ENCODE measurements at regions not wholly inside any gene's neighbourhood (a gene's known extent, or its start where the extent isn't known, plus 50 kb on each side); places are given as distances from the start of the nearest gene placed in this dataset.

DNA sequence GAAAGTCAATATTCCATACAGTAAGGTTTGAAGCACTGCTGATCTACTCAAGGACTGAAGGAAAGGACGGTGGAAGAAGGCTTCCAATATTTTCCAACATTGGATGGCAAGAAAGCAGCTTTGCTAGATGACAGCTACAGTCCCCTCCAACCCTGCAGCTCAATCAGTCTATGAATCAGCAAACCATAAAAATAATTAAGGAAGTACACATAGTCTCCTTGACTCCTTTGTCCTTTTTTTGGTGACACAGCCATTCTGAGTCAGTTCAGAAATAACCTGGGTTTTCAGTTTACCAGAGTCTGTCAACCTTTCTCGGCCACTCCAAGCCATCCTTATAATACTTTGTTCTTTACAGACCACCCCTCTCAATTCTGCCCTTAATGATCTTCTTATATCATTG is 232.5 kb downstream of the IBTK start:
- DNase-seq (ENCODE audit: low read depth): peak; percentile 47

DNA sequence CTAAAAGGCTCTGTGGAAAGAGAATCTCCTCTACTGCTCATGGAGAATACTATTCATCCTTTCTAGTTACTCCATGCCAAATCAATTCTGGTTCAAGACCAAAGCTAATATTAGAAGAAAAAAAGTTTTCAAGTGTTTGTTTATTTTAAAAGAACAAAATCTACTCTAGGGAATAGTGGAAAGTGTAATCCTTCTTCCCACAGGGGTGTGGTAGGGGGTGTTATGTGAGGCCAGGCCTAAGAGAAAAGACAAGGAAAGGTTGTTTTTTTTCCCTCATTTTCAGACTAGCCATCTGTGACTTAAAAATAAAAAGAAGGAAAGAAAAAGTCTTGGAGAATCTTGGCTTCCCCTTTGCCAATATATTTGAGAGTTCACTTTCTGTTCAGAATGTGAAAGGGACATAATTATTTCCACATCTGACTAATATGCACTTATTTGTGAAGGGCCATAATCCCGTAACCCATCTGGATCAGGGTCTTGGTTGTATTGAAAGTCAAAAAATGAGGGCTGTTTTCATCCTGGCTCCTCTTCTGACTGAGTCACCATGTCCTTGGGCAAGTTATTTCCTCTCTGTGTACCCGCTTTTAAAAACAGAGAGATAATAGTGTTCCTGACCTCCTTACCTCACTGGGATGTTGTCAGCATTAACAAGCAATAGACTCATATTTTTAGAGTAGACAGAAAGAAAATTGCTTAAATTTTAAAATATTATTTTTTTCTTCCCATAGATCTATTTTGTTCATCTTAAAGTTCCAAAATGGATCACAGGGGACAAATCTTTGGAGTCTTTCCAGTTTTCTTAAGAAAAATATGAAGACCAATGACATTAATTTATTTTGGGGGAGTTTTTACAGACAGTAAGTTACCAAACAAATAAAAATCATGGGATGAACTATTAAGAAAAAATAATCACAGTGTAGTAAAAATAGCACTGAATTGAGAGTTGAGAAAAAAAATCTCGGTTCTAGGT is 233.7 kb downstream of the IBTK start:
- peak; percentile 73 for DNase-seq (ENCODE audit: low read depth)

DNA sequence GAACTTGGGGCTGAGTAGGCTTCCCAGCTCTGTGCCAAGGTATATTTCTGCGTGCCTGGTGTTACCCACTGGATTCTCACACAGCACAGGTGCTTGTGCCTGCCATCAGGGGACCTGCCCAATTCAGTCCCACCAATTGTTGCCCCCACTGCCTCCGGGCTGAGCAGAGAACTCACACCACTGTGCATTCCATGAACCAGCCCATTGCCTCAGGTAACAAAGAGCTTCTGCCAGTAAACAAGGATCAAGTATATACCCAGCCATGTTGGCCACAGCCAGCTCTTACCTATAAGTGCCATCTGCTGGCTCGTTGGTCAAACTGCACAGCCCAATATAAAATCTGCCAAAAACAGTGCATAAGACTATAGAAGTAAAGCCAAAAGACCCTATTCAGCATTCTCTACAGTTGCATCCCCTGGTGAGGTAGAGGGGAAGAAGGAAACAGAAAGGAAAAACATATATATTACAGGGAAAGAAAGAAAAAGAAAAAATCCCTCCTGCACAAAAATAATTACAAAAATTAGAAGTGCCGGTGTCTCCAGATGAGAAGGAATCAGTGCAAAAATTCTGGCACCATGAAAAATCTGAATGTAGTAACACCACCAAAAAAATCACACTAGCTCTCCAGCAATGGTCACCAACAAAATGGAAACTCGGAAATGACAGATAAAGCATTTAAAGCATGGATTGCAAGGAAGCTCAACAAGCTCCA is 241.4 kb downstream of the IBTK start:
- DNase-seq (ENCODE audit: low read depth): peak; percentile 56

- DNase-seq (ENCODE audit: low read depth): no peak
Measured at GRCh38 chr6:82000551-82000950, 247.0 kb downstream of the IBTK start.

GRCh38 chr6:81999826-82000225 is 247.3 kb upstream of the TENT5A start:
- no peak for DNase-seq (ENCODE audit: low read depth)

DNA sequence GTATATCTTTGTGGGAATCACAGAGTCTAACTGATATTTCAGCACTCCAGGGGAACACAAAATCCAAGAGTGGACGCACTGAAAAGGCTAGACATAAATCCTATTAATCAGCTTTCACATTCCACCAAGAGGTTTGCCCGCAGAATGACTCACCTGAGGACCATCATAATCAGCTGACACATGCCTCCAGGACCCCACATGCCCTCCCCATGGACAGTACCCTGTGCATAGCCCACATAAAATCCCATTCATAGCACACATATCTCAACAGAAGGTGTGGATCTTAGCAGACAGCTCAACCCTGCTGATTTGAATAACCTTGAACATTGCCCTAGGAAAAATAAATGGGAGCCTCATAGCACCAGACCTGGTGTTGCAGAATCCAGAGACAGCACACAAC is 246.8 kb upstream of the TENT5A start:
- DNase-seq (ENCODE audit: low read depth): peak; percentile 68

- DNase-seq (ENCODE audit: low read depth): peak; percentile 23
Measured at GRCh38 chr6:81998432-81998831, 246.0 kb upstream of the TENT5A start.

GRCh38 chr6:81997090-81997926 is 244.8 kb upstream of the TENT5A start:
- peak; percentile 77 for DNase-seq (ENCODE audit: low read depth)

GRCh38 chr6:81996414-81996813 is 243.9 kb upstream of the TENT5A start:
- peak; percentile 75 for DNase-seq (ENCODE audit: low read depth)

DNA sequence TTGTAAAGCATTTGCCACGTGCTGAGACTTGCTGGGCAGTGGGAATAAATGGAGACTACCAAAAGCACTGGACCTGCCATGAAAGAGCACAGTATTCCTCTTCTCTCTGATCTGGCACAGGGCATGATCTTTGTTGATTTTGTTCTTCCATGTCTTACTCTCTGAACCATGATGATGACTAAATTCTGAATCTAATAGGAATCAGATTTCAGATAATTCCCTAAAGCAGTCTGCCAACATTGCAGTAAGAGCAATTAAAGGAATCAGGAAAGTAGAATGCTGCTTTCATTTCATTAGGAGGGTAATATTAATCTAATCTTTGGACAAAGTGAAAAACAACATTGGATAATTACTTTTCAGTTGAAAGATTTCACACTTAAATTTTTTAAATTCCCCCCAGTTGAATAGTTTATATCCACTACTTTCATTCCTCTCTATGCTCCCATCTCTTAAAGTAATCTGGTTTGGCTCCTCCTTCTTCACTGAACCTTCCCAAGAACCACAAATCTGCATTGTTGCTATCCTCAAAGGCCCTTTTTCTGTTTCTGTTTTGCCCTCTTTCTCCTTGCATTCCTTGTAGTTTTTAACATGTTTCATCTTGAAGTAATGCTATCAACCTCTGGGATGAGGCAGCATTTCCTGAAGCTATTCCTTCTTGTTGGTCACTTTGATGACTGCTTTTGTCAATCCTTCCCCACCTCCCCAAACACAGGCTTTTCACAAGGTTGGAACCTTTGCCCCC is 243.2 kb upstream of the TENT5A start:
- peak; percentile 46 for DNase-seq (ENCODE audit: low read depth)

DNA sequence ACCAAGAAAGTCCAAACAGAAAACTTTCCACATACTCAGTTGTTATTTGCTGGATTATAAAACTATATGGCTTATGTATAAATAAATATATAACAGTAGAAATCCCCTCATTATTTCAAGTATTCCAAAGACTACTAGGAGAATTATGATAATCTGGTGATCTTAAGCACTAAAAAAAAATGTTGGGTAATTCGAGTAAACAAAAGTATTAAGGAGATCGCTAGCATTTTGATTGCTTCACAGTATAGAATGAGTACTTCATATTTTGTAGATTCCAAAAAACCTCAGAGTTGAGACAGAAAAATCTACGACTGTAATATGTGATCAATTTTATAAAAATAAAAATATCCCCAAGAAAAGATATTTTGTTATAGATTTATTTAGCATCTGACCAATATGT is 236.4 kb upstream of the TENT5A start:
- no peak for DNase-seq (ENCODE audit: low read depth)

DNA sequence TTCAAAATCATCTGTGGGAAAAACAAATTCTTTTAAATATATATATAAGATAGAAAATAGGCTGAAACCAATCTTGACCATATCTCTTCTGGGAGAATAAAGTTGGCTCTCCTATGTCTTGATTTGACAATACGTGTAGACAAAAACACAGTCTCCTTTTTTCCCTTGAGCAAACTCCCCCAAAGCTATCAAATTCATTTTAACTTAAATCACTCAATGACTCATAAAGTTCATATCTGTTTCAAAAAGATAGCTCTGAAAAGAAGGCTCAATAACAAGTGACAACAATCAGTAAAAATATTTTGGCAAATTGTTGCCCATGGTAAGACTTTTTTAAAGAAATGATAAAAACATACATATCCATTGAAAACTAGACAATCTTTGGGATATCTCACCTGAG is 236.0 kb upstream of the TENT5A start:
- DNase-seq (ENCODE audit: low read depth): no peak

DNA sequence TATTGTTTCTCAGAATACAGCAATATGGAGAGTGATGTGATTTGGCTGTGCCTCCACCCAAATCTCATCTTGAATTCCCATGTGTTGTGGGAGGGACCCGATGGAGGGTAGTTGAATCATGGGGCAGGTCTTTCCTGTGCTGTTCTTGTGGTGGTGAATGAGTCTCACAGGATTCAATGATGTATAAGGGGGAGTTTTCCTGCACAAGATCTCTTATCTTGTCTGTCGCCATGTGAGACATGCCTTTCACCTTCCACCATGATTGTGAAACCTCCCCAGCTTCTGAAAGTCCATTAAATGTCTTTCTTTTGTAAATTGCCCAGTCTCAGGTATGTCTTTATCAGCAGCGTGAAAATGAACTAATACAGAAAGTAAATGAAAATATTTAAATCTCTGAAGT is 234.8 kb upstream of the TENT5A start:
- peak; percentile 20 for DNase-seq (ENCODE audit: low read depth)

DNA sequence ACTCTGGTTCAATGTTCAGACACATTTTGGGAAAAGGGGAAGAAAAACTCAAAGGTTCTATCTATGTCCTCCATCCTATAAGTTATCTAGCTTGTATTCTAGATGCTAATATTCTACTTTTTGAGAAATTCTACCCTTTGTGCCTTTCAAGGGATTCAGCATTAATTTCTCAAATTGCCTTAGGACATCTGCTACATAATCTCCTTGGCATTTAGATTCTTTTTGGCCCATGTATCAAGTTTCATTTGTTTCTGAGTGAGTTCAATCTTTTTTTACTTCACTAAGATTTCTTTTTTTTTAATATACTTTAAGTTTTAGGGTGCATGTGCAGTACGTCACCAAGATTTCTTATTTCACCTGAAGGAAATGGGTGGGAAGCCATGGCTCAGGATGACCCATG is 232.7 kb upstream of the TENT5A start:
- no peak for DNase-seq (ENCODE audit: low read depth)

DNA sequence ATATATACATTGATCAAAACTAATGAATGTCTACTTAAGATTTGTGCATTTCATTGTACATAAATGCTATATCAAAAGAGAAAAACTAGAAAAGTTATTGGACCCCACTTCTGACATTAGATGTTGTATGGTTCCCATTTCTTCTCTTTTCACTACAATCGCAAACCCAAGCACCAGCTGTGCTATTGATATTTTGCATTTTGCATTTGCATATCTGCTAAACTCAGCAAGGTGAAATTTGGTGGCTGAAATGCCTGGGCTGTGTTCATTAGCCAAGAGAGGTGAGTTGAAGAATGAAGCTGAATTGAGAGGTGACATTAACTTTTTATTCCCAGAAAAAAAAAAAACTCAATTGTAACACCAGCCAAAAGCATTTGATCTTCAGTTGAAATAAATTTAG is 232.1 kb upstream of the TENT5A start:
- no peak for DNase-seq (ENCODE audit: low read depth)

DNA sequence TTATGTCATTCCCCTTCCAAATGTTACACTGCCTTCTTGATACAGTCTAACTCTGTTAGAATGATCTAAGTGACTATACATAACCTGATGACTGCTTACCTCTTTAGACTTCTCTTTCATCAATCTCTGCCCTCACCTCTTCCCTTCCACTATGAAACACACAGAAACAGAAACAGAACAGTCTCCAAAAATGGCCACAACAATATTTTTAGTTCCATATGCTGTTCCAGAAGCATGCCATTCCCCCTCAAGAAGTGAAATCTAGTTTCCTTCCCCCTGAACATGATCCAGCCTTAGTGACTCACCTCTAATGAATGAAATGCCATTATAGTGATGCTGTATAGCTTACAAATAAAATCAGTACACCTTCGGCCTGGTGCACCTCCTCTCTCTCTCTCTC is 229.3 kb upstream of the TENT5A start:
- DNase-seq (ENCODE audit: low read depth): peak; percentile 76

- DNase-seq (ENCODE audit: low read depth): no peak
Measured at GRCh38 chr6:81979767-81980166, 227.3 kb upstream of the TENT5A start.

DNA sequence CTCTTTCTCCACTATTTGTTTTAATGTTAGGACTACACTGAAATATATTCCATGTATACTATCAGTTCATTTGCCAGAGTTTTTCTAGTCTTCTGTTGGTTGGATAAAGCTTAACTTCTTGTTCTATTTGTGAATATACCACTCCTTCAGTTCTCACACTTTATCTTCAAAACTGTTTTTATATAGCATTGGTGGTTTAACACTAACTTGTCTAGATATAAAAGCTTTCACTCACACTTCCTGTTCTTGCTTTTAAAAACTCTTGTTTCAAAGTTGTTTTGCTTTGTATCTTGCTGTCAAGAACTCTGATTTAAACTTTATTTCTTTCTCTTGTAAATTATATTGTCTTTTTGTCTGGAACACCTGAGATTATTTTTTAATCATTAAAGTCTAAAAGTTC is 226.8 kb upstream of the TENT5A start:
- no peak for DNase-seq (ENCODE audit: low read depth)

- DNase-seq (ENCODE audit: low read depth): no peak
Measured at GRCh38 chr6:81978230-81978629, 225.7 kb upstream of the TENT5A start.

DNA sequence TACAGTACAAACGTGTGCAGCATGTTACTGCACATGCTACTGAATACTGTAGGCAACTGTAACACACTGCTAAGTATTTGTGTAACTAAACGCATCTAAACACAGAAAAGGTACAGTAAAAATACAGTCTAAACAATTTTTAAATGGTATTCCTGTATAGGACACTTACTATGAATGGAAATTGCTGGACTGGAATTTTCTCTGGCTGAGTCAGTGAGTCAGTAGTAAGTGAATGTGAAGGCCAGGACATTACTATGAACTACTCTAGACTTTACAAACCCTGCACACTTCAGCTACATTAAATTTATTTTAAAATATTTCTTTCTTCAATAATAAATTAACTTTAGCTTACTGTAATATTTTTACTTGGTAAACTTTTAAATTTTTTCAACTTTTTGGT is 225.0 kb upstream of the TENT5A start:
- no peak for DNase-seq (ENCODE audit: low read depth)

- DNase-seq (ENCODE audit: low read depth): no peak
Measured at GRCh38 chr6:81969814-81970213, 217.3 kb upstream of the TENT5A start.
